Mesenchymal stem cell (in vitro differentiated cells and primary cell): ENCODE measurements at regions not wholly inside any gene's neighbourhood (a gene's known extent, or its start where the extent isn't known, plus 50 kb on each side); places are given as distances from the start of the nearest gene placed in this dataset.

Experiments used
- DNase-seq: peaks from one replicate; pipeline ENCODE4 v3.0.0-alpha.2; 2013
- H2AFZ ChIP-seq: one replicate; pipeline ENCODE4 v1.6.1; 2013; ENCODE audit warnings: low read depth, mild to moderate bottlenecking, control low read depth, inconsistent platforms, low read length, moderate library complexity
- H2AK5ac ChIP-seq: 2 replicates; pipeline ENCODE4 v1.6.1; 2013; ENCODE audit warnings: low read length, moderate library complexity, mild to moderate bottlenecking, inconsistent platforms; ENCODE audit not compliant: severe bottlenecking
- H2BK120ac ChIP-seq: one replicate; pipeline ENCODE4 v1.6.1; 2013; ENCODE audit warnings: low read depth, mild to moderate bottlenecking, inconsistent platforms, low read length, moderate library complexity
- H2BK12ac ChIP-seq, 2 experiments: one replicate each; pipeline ENCODE4 v1.6.1; 2013; ENCODE audit warnings: inconsistent platforms in 2 of 2, low read length in 2 of 2, mild to moderate bottlenecking in 2 of 2, moderate library complexity in 2 of 2, control low read depth in 1 of 2
- H2BK15ac ChIP-seq: one replicate; pipeline ENCODE4 v1.6.1; 2013; ENCODE audit warnings: mild to moderate bottlenecking, low read depth, inconsistent platforms; ENCODE audit not compliant: poor library complexity, severe bottlenecking
- H2BK5ac ChIP-seq: 2 replicates; pipeline ENCODE4 v1.6.1; 2013; ENCODE audit warnings: low read depth, mild to moderate bottlenecking, low read length, control low read depth, inconsistent platforms; ENCODE audit not compliant: poor library complexity, severe bottlenecking
- H3K14ac ChIP-seq, 2 experiments: one replicate each; pipeline ENCODE4 v1.6.1; 2013; ENCODE audit warnings: inconsistent platforms in 2 of 2, low read length in 2 of 2, control low read depth in 1 of 2, mild to moderate bottlenecking in 1 of 2, moderate library complexity in 1 of 2
- H3K18ac ChIP-seq, 2 experiments: one replicate each; pipeline ENCODE4 v1.6.1; 2013; ENCODE audit warnings: inconsistent platforms in 2 of 2, low read length in 2 of 2, control low read depth in 1 of 2, low read depth in 1 of 2, mild to moderate bottlenecking in 1 of 2
- H3K23ac ChIP-seq, 2 experiments: one replicate each; pipeline ENCODE4 v1.6.1; 2013; ENCODE audit warnings: inconsistent platforms in 2 of 2, low read length in 2 of 2, mild to moderate bottlenecking in 2 of 2, moderate library complexity in 2 of 2, control low read depth in 1 of 2
- H3K27ac ChIP-seq: 2 replicates; pipeline ENCODE4 v1.5.1; 2013; ENCODE audit warnings: mild to moderate bottlenecking, moderate library complexity, low read length, control low read depth, inconsistent platforms; ENCODE audit not compliant: poor library complexity, severe bottlenecking
- H3K27me3 ChIP-seq, 2 experiments: 2 replicates each; pipeline versions ENCODE4 v1.6.1 to v1.7.0; 2013; ENCODE audit warnings: low read length in 2 of 2, mild to moderate bottlenecking in 2 of 2, moderate library complexity in 2 of 2, control low read depth in 1 of 2, inconsistent platforms in 1 of 2; ENCODE audit not compliant: control insufficient read depth in 1 of 2, insufficient read depth in 1 of 2
- H3K36me3 ChIP-seq, 2 experiments: 2 replicates each; pipeline versions ENCODE4 v1.6.1 to v1.7.0; 2013; ENCODE audit warnings: low read length in 2 of 2, control low read depth in 1 of 2, inconsistent platforms in 1 of 2, low read depth in 1 of 2, mild to moderate bottlenecking in 1 of 2; ENCODE audit not compliant: insufficient read depth in 2 of 2, control insufficient read depth in 1 of 2
- H3K4ac ChIP-seq, 2 experiments: one replicate each; pipeline ENCODE4 v1.6.1; 2013; ENCODE audit warnings: inconsistent platforms in 2 of 2, low read length in 2 of 2, mild to moderate bottlenecking in 2 of 2, moderate library complexity in 2 of 2, control low read depth in 1 of 2, low read depth in 1 of 2
- H3K4me1 ChIP-seq: 2 replicates; pipeline ENCODE4 v1.6.1; 2013; ENCODE audit warnings: low read depth, low read length, control low read depth; ENCODE audit not compliant: control insufficient read depth, insufficient read depth
- H3K4me2 ChIP-seq: 2 replicates; pipeline ENCODE4 v1.6.1; 2013; ENCODE audit warnings: low read length, mild to moderate bottlenecking, inconsistent platforms; ENCODE audit not compliant: poor library complexity, severe bottlenecking
- H3K4me3 ChIP-seq, 2 experiments: 2 replicates each; pipeline versions ENCODE4 v1.5.1 to v1.7.0; 2013; ENCODE audit warnings: low read length in 2 of 2, mild to moderate bottlenecking in 2 of 2, control low read depth in 1 of 2, low read depth in 1 of 2; ENCODE audit not compliant: insufficient read depth in 1 of 2
- H3K79me1 ChIP-seq: replicated peaks from 2 replicates; pipeline ENCODE4 v1.6.1; 2013; ENCODE audit warnings: mild to moderate bottlenecking, control low read depth, low read length, inconsistent platforms; ENCODE audit not compliant: poor library complexity, severe bottlenecking
- H3K9ac ChIP-seq: 2 replicates; pipeline ENCODE4 v1.7.0; 2013; ENCODE audit warnings: mild to moderate bottlenecking, low read length, moderate library complexity
- H3K9me3 ChIP-seq: 2 replicates; pipeline ENCODE4 v1.7.0; 2013; ENCODE audit warnings: mild to moderate bottlenecking, low read length; ENCODE audit not compliant: control insufficient read depth
- H4K8ac ChIP-seq: one replicate; pipeline ENCODE4 v1.6.1; 2013; ENCODE audit warnings: inconsistent platforms, mild to moderate bottlenecking, low read length, moderate library complexity
- H4K91ac ChIP-seq: one replicate; pipeline ENCODE4 v1.6.1; 2013; ENCODE audit warnings: mild to moderate bottlenecking, low read length, inconsistent platforms
- WGBS: methylation state at CpG from one replicate; pipeline ENCODE4 v1.1.7; 2013; ENCODE audit warnings: mixed read lengths; 5-methylcytosine and 5-hydroxymethylcytosine counted together

DNA sequence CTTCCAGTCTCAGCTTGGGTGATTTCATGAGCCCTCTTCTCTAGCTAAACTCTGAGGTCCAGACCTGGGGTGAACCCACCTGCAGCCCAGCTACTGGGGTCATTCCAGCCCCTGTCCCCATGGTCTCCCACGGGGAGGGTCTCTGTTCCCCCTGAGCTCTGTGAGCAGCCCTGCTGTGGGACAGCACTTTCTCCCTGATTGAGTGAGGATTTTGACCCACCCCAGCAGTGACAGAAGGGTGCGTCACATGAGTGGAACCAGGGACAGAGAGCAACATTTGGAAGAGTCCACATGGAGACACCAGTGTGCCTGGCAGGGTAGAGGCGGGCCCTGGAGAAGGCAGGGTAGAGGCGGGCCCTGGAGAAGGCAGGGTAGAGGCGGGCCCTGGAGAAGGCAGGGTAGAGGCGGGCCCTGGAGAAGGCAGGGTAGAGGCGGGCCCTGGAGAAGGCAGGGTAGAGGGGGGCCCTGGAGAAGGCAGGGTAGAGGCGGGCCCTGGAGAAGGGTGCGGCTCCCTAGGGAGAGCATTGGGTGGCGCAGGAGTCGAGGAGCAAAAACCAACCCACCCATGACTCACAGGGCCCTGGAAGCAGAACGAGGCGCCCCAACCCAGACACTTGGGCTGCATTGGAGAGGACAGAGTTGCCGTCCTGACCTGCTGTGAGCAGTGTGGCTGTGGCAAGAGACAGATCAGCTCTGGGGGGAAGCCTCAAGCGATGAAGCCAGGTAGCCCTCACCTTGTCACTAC lies 227.7 kb upstream of the B3GAT1 start:
- Histone ChIP-seq H3K27ac (no peak overlapping the region), H4K91ac (no peak overlapping the region), H3K9me3 (no peaks in the 10 kb centered on the region), H3K36me3 (no peaks in the 10 kb centered on the region), H3K27me3 (peaks cover 0 to 16% of the 10 kb centered on the region in 2 experiments), H2AK5ac (no peak overlapping the region), H2BK12ac (no peak overlapping the region), H2AFZ (no peak overlapping the region), H3K18ac (no peak overlapping the region), H3K4ac (no peak overlapping the region), H3K4me3 (no peak overlapping the region), H2BK120ac (no peak overlapping the region), H3K79me1 (no peaks in the 10 kb centered on the region), H3K9ac (no peak overlapping the region), H3K14ac (no peak overlapping the region), H3K23ac (no peak overlapping the region), H2BK15ac (no peak overlapping the region), H3K4me1 (no peaks in the 10 kb centered on the region), H4K8ac (no peak overlapping the region), H2BK5ac (no peak overlapping the region), H3K4me2 (no peak overlapping the region)
- no peak for DNase-seq
- WGBS = 58% methylated on average over 6 of the region's 15 CpGs

DNA sequence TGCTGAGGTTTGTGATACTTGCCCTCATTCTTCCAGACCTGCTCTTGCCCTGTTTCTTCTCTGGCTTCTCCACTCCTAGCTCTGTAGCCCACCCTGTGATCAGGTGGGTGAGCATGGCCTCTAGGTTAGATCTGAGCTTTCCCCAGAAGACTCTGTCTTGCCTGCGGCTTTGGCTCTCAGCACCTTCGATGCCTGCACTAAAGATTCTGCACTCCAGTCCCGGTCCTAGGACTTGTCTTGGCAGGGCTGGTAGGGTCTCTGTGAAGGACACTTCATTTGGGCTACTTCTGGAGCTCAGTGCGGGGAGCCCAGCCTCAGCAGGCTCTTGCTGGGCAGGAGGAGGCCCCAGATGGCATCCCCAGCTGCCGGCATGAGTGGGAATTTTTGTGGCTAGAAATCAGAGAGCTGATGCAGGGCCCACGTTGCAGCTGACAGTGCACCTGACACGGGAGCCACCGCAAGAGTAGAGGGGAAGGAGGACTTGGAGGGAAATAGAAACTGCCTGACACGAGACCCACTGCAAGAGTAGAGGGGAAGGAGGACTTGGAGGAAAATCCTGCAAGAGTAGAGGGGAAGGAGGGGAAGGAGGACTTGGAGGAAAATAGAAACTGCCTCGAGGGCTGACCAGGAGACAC lies 226.9 kb upstream of the B3GAT1 start:
- no peak overlapping the region for H3K4me3 ChIP-seq
- no peaks in the 10 kb centered on the region for H3K79me1 ChIP-seq
- H3K18ac ChIP-seq = no peak overlapping the region
- H3K4me1 ChIP-seq = no peaks in the 10 kb centered on the region
- no peak overlapping the region for H3K4me2 ChIP-seq
- H3K9ac ChIP-seq = no peak overlapping the region
- H2BK120ac ChIP-seq = no peak overlapping the region
- no peak overlapping the region for H4K91ac ChIP-seq
- no peak overlapping the region for H2AK5ac ChIP-seq
- H2AFZ ChIP-seq = no peak overlapping the region
- no peak overlapping the region for H2BK12ac ChIP-seq
- DNase-seq = no peak
- no peak overlapping the region for H2BK15ac ChIP-seq
- peaks cover 0 to 16% of the 10 kb centered on the region in 2 experiments for H3K27me3 ChIP-seq
- no peak overlapping the region for H3K27ac ChIP-seq
- no peak overlapping the region for H3K23ac ChIP-seq
- WGBS = 70% methylated on average over 10 of the region's 10 CpGs
- no peak overlapping the region for H3K14ac ChIP-seq
- H3K4ac ChIP-seq = no peak overlapping the region
- no peak overlapping the region for H2BK5ac ChIP-seq
- no peaks in the 10 kb centered on the region for H3K36me3 ChIP-seq
- H3K9me3 ChIP-seq = no peaks in the 10 kb centered on the region
- H4K8ac ChIP-seq = no peak overlapping the region

DNA sequence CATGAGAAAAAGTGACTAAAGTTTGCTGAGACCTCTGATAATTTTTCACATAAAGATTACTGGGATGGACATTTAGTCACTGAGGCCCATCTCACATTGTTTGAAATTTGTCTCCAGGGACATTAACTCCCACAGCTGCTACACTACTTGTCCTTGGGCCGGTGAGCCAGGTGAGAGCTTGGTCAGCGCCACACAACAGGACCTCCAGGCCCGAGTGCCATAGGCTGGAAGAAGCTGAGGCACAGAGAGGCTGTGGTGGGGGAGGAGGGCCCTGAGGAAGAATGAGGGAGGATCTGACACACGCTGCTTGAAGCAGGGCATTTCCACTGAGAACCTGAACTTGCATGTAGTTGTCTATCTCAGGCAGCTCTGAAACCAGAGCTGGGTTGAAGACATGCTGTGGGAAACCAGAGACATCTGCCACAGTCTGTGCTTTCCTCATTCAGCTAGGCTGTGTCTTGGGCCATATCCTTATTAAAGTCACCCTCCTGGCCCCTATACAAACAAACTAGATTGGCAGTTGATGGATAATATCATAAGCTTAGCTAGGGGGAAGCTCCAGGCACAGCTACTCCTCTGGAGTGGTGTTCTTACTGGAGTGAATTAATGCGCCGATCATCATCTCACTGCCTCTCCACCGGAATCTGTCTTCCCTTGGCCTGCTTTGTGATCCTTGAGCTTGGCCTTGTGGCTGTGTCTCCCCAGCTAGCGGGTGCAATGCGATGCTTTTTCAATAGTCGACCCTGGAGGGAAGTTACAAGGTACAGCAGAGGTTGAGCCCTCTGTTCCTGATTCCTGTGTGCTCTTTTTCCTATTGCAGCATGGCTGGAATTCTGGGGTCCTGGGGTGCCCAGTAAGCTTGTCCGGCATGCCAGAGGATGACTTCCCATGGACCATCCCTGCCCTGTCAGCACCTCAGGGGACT lies 225.3 kb upstream of the B3GAT1 start:
- no peak overlapping the region for H3K4me3 ChIP-seq
- no peak overlapping the region for H3K23ac ChIP-seq
- H2BK15ac ChIP-seq = no peak overlapping the region
- H4K8ac ChIP-seq = no peak overlapping the region
- H4K91ac ChIP-seq = no peak overlapping the region
- no peak overlapping the region for H3K27ac ChIP-seq
- H3K14ac ChIP-seq = no peak overlapping the region
- no peak overlapping the region for H3K18ac ChIP-seq
- H2AFZ ChIP-seq = no peak overlapping the region
- peaks cover 0 to 6% of the 10 kb centered on the region in 2 experiments for H3K27me3 ChIP-seq
- H3K4ac ChIP-seq = no peak overlapping the region
- no peak overlapping the region for H3K4me2 ChIP-seq
- H2BK12ac ChIP-seq = no peak overlapping the region
- no peaks in the 10 kb centered on the region for H3K4me1 ChIP-seq
- DNase-seq = no peak
- no peak overlapping the region for H2AK5ac ChIP-seq
- H3K9ac ChIP-seq = no peak overlapping the region
- no peaks in the 10 kb centered on the region for H3K79me1 ChIP-seq
- no peaks in the 10 kb centered on the region for H3K36me3 ChIP-seq
- no peaks in the 10 kb centered on the region for H3K9me3 ChIP-seq
- H2BK5ac ChIP-seq = no peak overlapping the region
- H2BK120ac ChIP-seq = no peak overlapping the region
- WGBS = 83% methylated on average over 11 of the region's 11 CpGs

DNA sequence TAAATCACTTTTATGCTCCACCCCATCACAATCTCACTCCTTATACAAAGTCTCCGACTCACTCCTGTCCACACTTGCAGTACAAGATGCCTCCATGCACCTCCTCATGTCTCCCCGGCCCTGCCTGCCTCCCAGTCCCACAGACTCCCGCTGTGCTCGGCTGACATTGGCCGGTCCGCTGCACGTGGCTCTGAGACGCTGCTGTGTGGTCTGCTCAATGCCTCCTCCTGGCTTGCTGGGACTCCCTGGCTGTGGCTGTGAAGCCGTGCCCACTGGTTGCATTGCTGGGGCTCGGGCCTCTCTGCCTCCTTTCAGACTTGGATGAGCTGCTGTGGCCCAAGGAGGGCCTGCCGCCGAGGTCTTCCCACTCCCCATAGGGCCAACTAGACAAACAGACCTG lies 224.0 kb upstream of the B3GAT1 start:
- Histone ChIP-seq H3K27ac (no peak overlapping the region), H4K8ac (no peak overlapping the region), H3K27me3 (peaks cover 0 to 6% of the 10 kb centered on the region in 2 experiments), H3K14ac (no peak overlapping the region), H2AFZ (no peak overlapping the region), H3K23ac (no peak overlapping the region), H3K79me1 (no peaks in the 10 kb centered on the region), H3K9ac (no peak overlapping the region), H2BK12ac (no peak overlapping the region), H2AK5ac (no peak overlapping the region), H3K4ac (no peak overlapping the region), H3K18ac (no peak overlapping the region), H2BK5ac (no peak overlapping the region), H3K36me3 (no peaks in the 10 kb centered on the region), H3K4me3 (no peak overlapping the region), H3K9me3 (no peaks in the 10 kb centered on the region), H4K91ac (no peak overlapping the region), H3K4me2 (no peak overlapping the region), H2BK15ac (no peak overlapping the region), H3K4me1 (no peaks in the 10 kb centered on the region), H2BK120ac (no peak overlapping the region)
- no peak for DNase-seq
- WGBS = 82% methylated on average over 12 of the region's 12 CpGs
